ENCODE measurements at regions not wholly inside any gene's neighbourhood (a gene's known extent, or its start where the extent isn't known, plus 50 kb on each side); places are given as distances from the start of the nearest gene placed in this dataset.

DNA sequence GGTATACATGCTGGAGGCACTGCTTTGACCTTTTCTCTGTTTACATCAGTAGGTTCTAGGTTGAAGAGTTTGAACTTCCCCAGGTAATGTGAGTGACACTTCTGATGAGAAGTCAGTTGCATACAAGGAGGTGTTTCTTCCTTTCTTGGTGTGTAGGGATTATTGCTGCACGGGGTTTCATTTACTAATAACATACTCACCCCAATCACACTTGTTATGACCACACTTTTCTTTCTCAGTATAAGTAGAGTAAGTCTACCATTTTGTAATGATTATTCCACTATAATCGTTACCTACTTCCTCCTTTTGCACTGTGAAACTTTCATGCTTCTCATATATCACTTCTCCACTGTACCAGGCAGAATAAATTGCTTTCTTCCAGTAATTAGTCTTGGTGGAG is 138.0 kb downstream of the TNFSF13B start:
- TF ChIP-seq, protein P1, sequence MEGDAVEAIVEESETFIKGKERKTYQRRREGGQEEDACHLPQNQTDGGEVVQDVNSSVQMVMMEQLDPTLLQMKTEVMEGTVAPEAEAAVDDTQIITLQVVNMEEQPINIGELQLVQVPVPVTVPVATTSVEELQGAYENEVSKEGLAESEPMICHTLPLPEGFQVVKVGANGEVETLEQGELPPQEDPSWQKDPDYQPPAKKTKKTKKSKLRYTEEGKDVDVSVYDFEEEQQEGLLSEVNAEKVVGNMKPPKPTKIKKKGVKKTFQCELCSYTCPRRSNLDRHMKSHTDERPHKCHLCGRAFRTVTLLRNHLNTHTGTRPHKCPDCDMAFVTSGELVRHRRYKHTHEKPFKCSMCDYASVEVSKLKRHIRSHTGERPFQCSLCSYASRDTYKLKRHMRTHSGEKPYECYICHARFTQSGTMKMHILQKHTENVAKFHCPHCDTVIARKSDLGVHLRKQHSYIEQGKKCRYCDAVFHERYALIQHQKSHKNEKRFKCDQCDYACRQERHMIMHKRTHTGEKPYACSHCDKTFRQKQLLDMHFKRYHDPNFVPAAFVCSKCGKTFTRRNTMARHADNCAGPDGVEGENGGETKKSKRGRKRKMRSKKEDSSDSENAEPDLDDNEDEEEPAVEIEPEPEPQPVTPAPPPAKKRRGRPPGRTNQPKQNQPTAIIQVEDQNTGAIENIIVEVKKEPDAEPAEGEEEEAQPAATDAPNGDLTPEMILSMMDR (IDR thresholded peaks at IDR 0.05; ENCODE audit: poor library complexity): no peak
- TF ChIP-seq EZH2 (IDR thresholded peaks at IDR 0.05; ENCODE audit: borderline replicate concordance) (no peak), EZH2phosphoT487 (IDR thresholded peaks at IDR 0.05; ENCODE audit: low read depth, severe bottlenecking, unreplicated experiment) (no peak)
